HK-2 (cell line): ENCODE measurements at regions not wholly inside any gene's neighbourhood (a gene's known extent, or its start where the extent isn't known, plus 50 kb on each side); places are given as distances from the start of the nearest gene placed in this dataset.
"Not testable (repeated sequence)": the region's sequence is repeated elsewhere in the genome, so short reads cannot be mapped to it uniquely, and the experiment has no call there.

Experiments used
- DNase-seq: peaks from one replicate; pipeline ENCODE4 v3.0.0-alpha.2; 2018; ENCODE audit not compliant: unreplicated experiment

GRCh38 chr16:17557480-17557879 is 86.7 kb upstream of the XYLT1 start:
- no peak for DNase-seq

GRCh38 chr16:17556276-17557052 is 85.7 kb upstream of the XYLT1 start:
- DNase-seq = no peak

- DNase-seq = no peak
Observed at GRCh38 chr16:17555176-17555575, 84.4 kb upstream of the XYLT1 start.

- DNase-seq = no peak
Observed at GRCh38 chr16:17552351-17552750, 81.6 kb upstream of the XYLT1 start.

- not testable (repeated sequence) for DNase-seq
Observed at GRCh38 chr16:17551682-17552081, 80.9 kb upstream of the XYLT1 start.

GRCh38 chr16:17548825-17549224 is 78.1 kb upstream of the XYLT1 start:
- no peak for DNase-seq

- DNase-seq = no peak
Observed at GRCh38 chr16:17544785-17545184, 74.0 kb upstream of the XYLT1 start.

- DNase-seq = no peak
Observed at GRCh38 chr16:17544304-17544703, 73.5 kb upstream of the XYLT1 start.

GRCh38 chr16:17543073-17543472 is 72.3 kb upstream of the XYLT1 start:
- DNase-seq = no peak

- no peak for DNase-seq
Observed at GRCh38 chr16:17541324-17541723, 70.6 kb upstream of the XYLT1 start.

- DNase-seq = no peak
Observed at GRCh38 chr16:17538927-17539326, 68.2 kb upstream of the XYLT1 start.

GRCh38 chr16:17532338-17532995 is 61.7 kb upstream of the XYLT1 start:
- DNase-seq = no peak

- no peak for DNase-seq
Observed at GRCh38 chr16:17529982-17530760, 59.4 kb upstream of the XYLT1 start.

GRCh38 chr16:17526956-17527937 is 56.5 kb upstream of the XYLT1 start:
- no peak for DNase-seq

GRCh38 chr16:17524656-17525055 is 53.9 kb upstream of the XYLT1 start:
- DNase-seq = no peak

- DNase-seq = no peak
Observed at GRCh38 chr16:17520561-17520960, 49.8 kb upstream of the XYLT1 start.
